ENCODE measurements at regions not wholly inside any gene's neighbourhood (a gene's known extent, or its start where the extent isn't known, plus 50 kb on each side); places are given as distances from the start of the nearest gene placed in this dataset.

DNA sequence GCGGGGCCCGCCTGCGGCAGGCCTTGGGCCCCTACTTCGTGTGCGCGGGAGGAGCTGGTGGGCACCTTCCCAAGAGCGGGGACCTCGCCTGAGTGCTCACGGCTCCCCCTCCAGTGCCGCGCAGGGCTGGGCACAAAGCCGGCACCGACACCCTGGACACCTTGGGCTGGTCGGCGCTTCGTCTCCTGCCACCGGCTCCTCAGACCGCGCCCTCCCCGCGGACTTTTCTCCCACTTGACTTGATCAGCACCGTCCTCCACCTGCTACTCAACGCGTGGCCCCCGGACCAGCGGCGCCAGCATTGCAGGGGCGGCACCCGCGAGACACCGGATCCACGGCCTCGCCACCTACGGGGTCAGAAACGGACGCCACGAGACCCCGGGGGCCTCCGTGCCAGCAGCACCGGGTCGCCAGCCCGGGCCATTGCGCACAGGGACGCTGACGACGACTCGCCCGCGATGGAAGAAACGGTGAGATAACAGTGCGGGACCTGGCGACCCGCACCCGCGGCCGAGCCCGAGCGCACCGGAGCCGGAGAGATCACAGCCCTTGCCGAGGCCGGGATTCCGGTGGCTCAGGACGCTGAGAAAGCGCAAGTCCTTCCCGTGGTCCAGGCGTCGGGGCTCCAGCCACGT lies 154.2 kb downstream of the DLL1 start:
- TF ChIP-seq, protein P1, sequence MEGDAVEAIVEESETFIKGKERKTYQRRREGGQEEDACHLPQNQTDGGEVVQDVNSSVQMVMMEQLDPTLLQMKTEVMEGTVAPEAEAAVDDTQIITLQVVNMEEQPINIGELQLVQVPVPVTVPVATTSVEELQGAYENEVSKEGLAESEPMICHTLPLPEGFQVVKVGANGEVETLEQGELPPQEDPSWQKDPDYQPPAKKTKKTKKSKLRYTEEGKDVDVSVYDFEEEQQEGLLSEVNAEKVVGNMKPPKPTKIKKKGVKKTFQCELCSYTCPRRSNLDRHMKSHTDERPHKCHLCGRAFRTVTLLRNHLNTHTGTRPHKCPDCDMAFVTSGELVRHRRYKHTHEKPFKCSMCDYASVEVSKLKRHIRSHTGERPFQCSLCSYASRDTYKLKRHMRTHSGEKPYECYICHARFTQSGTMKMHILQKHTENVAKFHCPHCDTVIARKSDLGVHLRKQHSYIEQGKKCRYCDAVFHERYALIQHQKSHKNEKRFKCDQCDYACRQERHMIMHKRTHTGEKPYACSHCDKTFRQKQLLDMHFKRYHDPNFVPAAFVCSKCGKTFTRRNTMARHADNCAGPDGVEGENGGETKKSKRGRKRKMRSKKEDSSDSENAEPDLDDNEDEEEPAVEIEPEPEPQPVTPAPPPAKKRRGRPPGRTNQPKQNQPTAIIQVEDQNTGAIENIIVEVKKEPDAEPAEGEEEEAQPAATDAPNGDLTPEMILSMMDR (IDR thresholded peaks at IDR 0.05), result no peak
- TF ChIP-seq POLR2A (IDR thresholded peaks at IDR 0.05; ENCODE audit: low read depth), result no peak

Measured in esophagus muscularis mucosa (tissue), 3 donors.